ENCODE measurements at regions not wholly inside any gene's neighbourhood (a gene's known extent, or its start where the extent isn't known, plus 50 kb on each side); places are given as distances from the start of the nearest gene placed in this dataset.
"Not testable (repeated sequence)": the region's sequence is repeated elsewhere in the genome, so short reads cannot be mapped to it uniquely, and the experiment has no call there.

- 81 to 88% methylated on average over 10 of the region's 10 CpGs for WGBS, 2 donors
- no peak for DNase-seq
- Histone ChIP-seq H3K27me3 (no peaks in the 10 kb centered on the region), H3K36me3 (no peaks in the 10 kb centered on the region), H3K9me3 (no peaks in the 10 kb centered on the region), H3K27ac (no peak overlapping the region), H3K4me3 (no peak overlapping the region), H3K4me1 (peaks cover 0 to 24% (median 17%) of the 10 kb centered on the region in 4 donors)
- TF ChIP-seq POLR2A (IDR thresholded peaks at IDR 0.05) (no peak), EP300 (IDR thresholded peaks at IDR 0.05) (no peak), POLR2AphosphoS5 (IDR thresholded peaks at IDR 0.05) (no peak), CTCF (IDR thresholded peaks at IDR 0.05) (no peak)
- intact Hi-C loops (cut with DNase I), result no loop called here
These were observed 129.1 kb downstream of the ASB7 start for GRCh38 chr15:100731267-100732152.

GRCh38 chr15:100732211-100733055, 130.0 kb downstream of the ASB7 start:
- no peak for DNase-seq
- Histone ChIP-seq H3K4me1 (peaks cover 0 to 22% (median 17%) of the 10 kb centered on the region in 4 donors), H3K4me3 (no peak overlapping the region), H3K36me3 (no peaks in the 10 kb centered on the region), H3K9me3 (no peaks in the 10 kb centered on the region), H3K27ac (peak overlapping the region in 2 of 4 donors; percentile 56 to 73), H3K27me3 (no peaks in the 10 kb centered on the region)
- no peak for TF ChIP-seq POLR2AphosphoS5 (IDR thresholded peaks at IDR 0.05)
- no peak for TF ChIP-seq EP300 (IDR thresholded peaks at IDR 0.05)
- no peak for TF ChIP-seq POLR2A (IDR thresholded peaks at IDR 0.05)
- no peak for TF ChIP-seq CTCF (IDR thresholded peaks at IDR 0.05)
- WGBS, 2 donors, result 59 to 66% methylated on average over 7 of the region's 7 CpGs
- intact Hi-C loops (cut with DNase I), result no loop called here

- H3K9me3 ChIP-seq, result no peaks in the 10 kb centered on the region
- H3K4me3 ChIP-seq, result no peak overlapping the region
- DNase-seq, result no peak
- H3K36me3 ChIP-seq, result no peaks in the 10 kb centered on the region
- intact Hi-C loops (cut with DNase I), result no loop called here
- peaks cover 0 to 22% (median 17%) of the 10 kb centered on the region in 4 donors for H3K4me1 ChIP-seq
- peak overlapping the region in 2 of 4 donors; percentile 56 to 73 for H3K27ac ChIP-seq
- TF ChIP-seq POLR2AphosphoS5 (IDR thresholded peaks at IDR 0.05) (no peak), CTCF (IDR thresholded peaks at IDR 0.05) (no peak), EP300 (IDR thresholded peaks at IDR 0.05) (no peak), POLR2A (IDR thresholded peaks at IDR 0.05) (no peak)
- H3K27me3 ChIP-seq, result no peaks in the 10 kb centered on the region
- 53 to 68% methylated on average over 8 of the region's 8 CpGs for WGBS, 2 donors
These were observed 130.9 kb downstream of the ASB7 start for GRCh38 chr15:100733101-100733842.

- 55 to 85% methylated on average over 3 of the region's 3 CpGs for WGBS, 2 donors
- H3K9me3 ChIP-seq; H3K27me3 ChIP-seq; intact Hi-C loops (cut with DNase I); DNase-seq; H3K36me3 ChIP-seq; H3K4me3 ChIP-seq: not testable (repeated sequence)
- Histone ChIP-seq H3K4me1 (peaks cover 0 to 22% (median 17%) of the 10 kb centered on the region in 4 donors), H3K27ac (peak overlapping the region in 2 of 4 donors; percentile 56 to 73)
These were observed 131.4 kb downstream of the ASB7 start for GRCh38 chr15:100733843-100734185.

Data from sigmoid colon (tissue), 6 donors.